ENCODE measurements at regions not wholly inside any gene's neighbourhood (a gene's known extent, or its start where the extent isn't known, plus 50 kb on each side); places are given as distances from the start of the nearest gene placed in this dataset.

DNA sequence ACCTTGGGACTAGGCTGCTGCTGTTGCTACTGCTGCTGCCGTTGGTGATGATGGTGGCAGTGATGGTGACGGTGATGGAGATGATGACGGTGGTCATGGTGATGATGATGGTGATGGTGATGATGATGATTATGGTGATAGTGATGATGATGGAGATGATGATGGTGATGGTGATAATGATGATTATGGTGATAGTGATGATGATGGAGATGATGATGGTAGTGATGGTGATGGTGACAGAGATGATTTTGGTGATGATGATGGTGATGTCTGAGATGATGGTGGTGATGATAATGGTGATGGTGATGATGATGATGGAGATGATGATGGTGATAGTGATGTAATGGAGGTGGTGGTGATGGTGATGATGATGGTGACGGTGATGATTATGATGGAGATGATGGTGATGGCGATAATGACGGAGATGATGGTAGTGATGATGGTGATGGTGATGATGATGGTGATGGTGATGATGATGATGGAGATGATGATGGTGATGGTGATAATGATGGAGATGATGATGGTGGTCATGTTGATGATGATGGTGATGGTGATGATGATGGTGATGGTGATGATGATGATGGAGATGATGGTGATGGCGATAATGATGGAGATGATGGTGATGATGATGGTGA is 156.8 kb upstream of the PWP1 start:
- Histone ChIP-seq H3K36me3 (ENCODE audit: insufficient read depth) (no peaks in the 10 kb centered on the region), H3K27me3 (ENCODE audit: insufficient read depth) (no peaks in the 10 kb centered on the region), H3F3A (replicated peaks; ENCODE audit: low read depth) (no peaks in the 10 kb centered on the region), H2AFZ (no peak overlapping the region), H3K79me2 (replicated peaks; ENCODE audit: insufficient read depth) (no peaks in the 10 kb centered on the region), H3K4me3 (no peak overlapping the region), H4K20me1 (replicated peaks; ENCODE audit: insufficient read depth) (no peaks in the 10 kb centered on the region), H3K9me2 (ENCODE audit: insufficient read depth) (no peaks in the 10 kb centered on the region), H3K27ac (ENCODE audit: low read depth) (no peak overlapping the region), H3K4me1 (ENCODE audit: insufficient read depth) (0 out of 2 replicates have a peak, but pooled peaks cover 2% of the 10 kb centered on the region), H3K4me2 (no peak overlapping the region)
- no peak for TF ChIP-seq JUNB (IDR thresholded peaks at IDR 0.05; ENCODE audit: unreplicated experiment)
- TF ChIP-seq ZNF114 (CRISPR knock-in tag; IDR thresholded peaks at IDR 0.05) = no peak
- TF ChIP-seq EZH2phosphoT487 (IDR thresholded peaks at IDR 0.05; ENCODE audit: unreplicated experiment) = no peak
- no peak for DNase-seq (ENCODE audit: low spot score)
- H3K27me3 Mint-ChIP-seq (ENCODE audit: insufficient read depth, low read depth, poor library complexity) = no peaks in the 10 kb centered on the region
- no peak for ATAC-seq
- H3K27ac Mint-ChIP-seq = no peak overlapping the region
- no peak overlapping the region for H3K4me3 Mint-ChIP-seq
- H3K36me3 Mint-ChIP-seq (ENCODE audit: low read depth) = no peaks in the 10 kb centered on the region
- H3K9me3 Mint-ChIP-seq = no peaks in the 10 kb centered on the region; the same call in 2 of the 3 replicates
- no peaks in the 10 kb centered on the region for H3K4me1 Mint-ChIP-seq

DNA sequence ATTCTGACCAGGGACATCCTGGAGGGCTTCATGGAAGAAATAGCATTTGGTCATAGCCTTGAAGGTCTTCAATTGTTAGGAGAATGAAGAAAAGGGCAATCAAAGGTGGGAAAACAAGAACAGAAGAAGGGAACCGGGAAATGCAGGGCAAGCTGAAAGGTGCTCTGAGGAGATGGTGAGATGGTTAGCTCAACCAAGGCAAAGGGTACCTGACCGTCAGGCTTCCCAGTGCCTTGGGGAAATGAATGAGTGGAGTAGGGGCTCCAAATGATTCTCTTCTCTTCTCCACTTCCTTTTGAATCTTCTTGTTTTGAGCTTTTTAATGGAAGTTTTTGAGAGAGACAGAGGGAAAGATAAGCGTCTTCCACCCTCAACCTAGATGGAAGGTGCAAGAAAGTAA is 155.6 kb upstream of the PWP1 start:
- Histone ChIP-seq H3K4me2 (no peak overlapping the region), H3K79me2 (replicated peaks; ENCODE audit: insufficient read depth) (no peaks in the 10 kb centered on the region), H3F3A (replicated peaks; ENCODE audit: low read depth) (no peaks in the 10 kb centered on the region), H3K4me3 (no peak overlapping the region), H4K20me1 (replicated peaks; ENCODE audit: insufficient read depth) (no peaks in the 10 kb centered on the region), H3K27me3 (ENCODE audit: insufficient read depth) (no peaks in the 10 kb centered on the region), H3K4me1 (ENCODE audit: insufficient read depth) (0 out of 2 replicates have a peak, but pooled peaks cover 2% of the 10 kb centered on the region), H3K36me3 (ENCODE audit: insufficient read depth) (no peaks in the 10 kb centered on the region), H3K27ac (ENCODE audit: low read depth) (no peak overlapping the region), H2AFZ (no peak overlapping the region), H3K9me2 (ENCODE audit: insufficient read depth) (no peaks in the 10 kb centered on the region)
- ATAC-seq = no peak
- H3K9me3 Mint-ChIP-seq = no peaks in the 10 kb centered on the region; the same call in 2 of the 3 replicates
- no peak overlapping the region for H3K4me3 Mint-ChIP-seq
- DNase-seq (ENCODE audit: low spot score) = no peak
- no peaks in the 10 kb centered on the region for H3K36me3 Mint-ChIP-seq (ENCODE audit: low read depth)
- peaks cover 1% of the 10 kb centered on the region for H3K27me3 Mint-ChIP-seq (ENCODE audit: insufficient read depth, low read depth, poor library complexity)
- peaks cover 9% of the 10 kb centered on the region; the same call in 2 of the 3 replicates for H3K4me1 Mint-ChIP-seq
- H3K27ac Mint-ChIP-seq = no peak overlapping the region
- TF ChIP-seq CREB1 (CRISPR knock-in tag; IDR thresholded peaks at IDR 0.05; ENCODE audit: low read depth) = no peak
- no peak for TF ChIP-seq NANOG (IDR thresholded peaks at IDR 0.05; ENCODE audit: borderline replicate concordance)
- TF ChIP-seq, protein P1, sequence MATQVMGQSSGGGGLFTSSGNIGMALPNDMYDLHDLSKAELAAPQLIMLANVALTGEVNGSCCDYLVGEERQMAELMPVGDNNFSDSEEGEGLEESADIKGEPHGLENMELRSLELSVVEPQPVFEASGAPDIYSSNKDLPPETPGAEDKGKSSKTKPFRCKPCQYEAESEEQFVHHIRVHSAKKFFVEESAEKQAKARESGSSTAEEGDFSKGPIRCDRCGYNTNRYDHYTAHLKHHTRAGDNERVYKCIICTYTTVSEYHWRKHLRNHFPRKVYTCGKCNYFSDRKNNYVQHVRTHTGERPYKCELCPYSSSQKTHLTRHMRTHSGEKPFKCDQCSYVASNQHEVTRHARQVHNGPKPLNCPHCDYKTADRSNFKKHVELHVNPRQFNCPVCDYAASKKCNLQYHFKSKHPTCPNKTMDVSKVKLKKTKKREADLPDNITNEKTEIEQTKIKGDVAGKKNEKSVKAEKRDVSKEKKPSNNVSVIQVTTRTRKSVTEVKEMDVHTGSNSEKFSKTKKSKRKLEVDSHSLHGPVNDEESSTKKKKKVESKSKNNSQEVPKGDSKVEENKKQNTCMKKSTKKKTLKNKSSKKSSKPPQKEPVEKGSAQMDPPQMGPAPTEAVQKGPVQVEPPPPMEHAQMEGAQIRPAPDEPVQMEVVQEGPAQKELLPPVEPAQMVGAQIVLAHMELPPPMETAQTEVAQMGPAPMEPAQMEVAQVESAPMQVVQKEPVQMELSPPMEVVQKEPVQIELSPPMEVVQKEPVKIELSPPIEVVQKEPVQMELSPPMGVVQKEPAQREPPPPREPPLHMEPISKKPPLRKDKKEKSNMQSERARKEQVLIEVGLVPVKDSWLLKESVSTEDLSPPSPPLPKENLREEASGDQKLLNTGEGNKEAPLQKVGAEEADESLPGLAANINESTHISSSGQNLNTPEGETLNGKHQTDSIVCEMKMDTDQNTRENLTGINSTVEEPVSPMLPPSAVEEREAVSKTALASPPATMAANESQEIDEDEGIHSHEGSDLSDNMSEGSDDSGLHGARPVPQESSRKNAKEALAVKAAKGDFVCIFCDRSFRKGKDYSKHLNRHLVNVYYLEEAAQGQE (IDR thresholded peaks at IDR 0.05; ENCODE audit: unreplicated experiment) = no peak
- no peak for TF ChIP-seq EZH2phosphoT487 (IDR thresholded peaks at IDR 0.05; ENCODE audit: unreplicated experiment)
- TF ChIP-seq EZH2 (IDR thresholded peaks at IDR 0.05; ENCODE audit: low read depth, unreplicated experiment) = no peak
- TF ChIP-seq, protein P2, sequence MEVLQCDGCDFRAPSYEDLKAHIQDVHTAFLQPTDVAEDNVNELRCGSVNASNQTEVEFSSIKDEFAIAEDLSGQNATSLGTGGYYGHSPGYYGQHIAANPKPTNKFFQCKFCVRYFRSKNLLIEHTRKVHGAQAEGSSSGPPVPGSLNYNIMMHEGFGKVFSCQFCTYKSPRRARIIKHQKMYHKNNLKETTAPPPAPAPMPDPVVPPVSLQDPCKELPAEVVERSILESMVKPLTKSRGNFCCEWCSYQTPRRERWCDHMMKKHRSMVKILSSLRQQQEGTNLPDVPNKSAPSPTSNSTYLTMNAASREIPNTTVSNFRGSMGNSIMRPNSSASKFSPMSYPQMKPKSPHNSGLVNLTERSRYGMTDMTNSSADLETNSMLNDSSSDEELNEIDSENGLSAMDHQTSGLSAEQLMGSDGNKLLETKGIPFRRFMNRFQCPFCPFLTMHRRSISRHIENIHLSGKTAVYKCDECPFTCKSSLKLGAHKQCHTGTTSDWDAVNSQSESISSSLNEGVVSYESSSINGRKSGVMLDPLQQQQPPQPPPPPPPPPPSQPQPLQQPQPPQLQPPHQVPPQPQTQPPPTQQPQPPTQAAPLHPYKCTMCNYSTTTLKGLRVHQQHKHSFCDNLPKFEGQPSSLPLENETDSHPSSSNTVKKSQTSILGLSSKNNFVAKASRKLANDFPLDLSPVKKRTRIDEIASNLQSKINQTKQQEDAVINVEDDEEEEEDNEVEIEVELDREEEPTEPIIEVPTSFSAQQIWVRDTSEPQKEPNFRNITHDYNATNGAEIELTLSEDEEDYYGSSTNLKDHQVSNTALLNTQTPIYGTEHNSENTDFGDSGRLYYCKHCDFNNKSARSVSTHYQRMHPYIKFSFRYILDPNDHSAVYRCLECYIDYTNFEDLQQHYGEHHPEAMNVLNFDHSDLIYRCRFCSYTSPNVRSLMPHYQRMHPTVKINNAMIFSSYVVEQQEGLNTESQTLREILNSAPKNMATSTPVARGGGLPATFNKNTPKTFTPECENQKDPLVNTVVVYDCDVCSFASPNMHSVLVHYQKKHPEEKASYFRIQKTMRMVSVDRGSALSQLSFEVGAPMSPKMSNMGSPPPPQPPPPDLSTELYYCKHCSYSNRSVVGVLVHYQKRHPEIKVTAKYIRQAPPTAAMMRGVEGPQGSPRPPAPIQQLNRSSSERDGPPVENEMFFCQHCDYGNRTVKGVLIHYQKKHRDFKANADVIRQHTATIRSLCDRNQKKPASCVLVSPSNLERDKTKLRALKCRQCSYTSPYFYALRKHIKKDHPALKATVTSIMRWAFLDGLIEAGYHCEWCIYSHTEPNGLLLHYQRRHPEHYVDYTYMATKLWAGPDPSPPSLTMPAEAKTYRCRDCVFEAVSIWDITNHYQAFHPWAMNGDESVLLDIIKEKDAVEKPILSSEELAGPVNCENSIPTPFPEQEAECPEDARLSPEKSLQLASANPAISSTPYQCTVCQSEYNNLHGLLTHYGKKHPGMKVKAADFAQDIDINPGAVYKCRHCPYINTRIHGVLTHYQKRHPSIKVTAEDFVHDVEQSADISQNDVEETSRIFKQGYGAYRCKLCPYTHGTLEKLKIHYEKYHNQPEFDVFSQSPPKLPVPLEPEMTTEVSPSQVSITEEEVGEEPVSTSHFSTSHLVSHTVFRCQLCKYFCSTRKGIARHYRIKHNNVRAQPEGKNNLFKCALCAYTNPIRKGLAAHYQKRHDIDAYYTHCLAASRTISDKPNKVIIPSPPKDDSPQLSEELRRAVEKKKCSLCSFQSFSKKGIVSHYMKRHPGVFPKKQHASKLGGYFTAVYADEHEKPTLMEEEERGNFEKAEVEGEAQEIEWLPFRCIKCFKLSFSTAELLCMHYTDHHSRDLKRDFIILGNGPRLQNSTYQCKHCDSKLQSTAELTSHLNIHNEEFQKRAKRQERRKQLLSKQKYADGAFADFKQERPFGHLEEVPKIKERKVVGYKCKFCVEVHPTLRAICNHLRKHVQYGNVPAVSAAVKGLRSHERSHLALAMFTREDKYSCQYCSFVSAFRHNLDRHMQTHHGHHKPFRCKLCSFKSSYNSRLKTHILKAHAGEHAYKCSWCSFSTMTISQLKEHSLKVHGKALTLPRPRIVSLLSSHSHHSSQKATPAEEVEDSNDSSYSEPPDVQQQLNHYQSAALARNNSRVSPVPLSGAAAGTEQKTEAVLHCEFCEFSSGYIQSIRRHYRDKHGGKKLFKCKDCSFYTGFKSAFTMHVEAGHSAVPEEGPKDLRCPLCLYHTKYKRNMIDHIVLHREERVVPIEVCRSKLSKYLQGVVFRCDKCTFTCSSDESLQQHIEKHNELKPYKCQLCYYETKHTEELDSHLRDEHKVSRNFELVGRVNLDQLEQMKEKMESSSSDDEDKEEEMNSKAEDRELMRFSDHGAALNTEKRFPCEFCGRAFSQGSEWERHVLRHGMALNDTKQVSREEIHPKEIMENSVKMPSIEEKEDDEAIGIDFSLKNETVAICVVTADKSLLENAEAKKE (CRISPR knock-in tag; IDR thresholded peaks at IDR 0.05) = no peak
- no peak for TF ChIP-seq POLR2AphosphoS5 (IDR thresholded peaks at IDR 0.05; ENCODE audit: low read depth)
- no peak for TF ChIP-seq ZNF331 (CRISPR knock-in tag; IDR thresholded peaks at IDR 0.05; ENCODE audit: low read depth)

Data from GM23338 (cell line).